Midbrain (tissue), 1 donor: ENCODE measurements at regions not wholly inside any gene's neighbourhood (a gene's known extent, or its start where the extent isn't known, plus 50 kb on each side); places are given as distances from the start of the nearest gene placed in this dataset.

ENCODE experiments used
- DNase-seq: peaks from one replicate; lab custom pipeline; 2025; lab: John Stamatoyannopoulos, UW

GRCh38 chr20:40319741-40320516 is 369.1 kb downstream of the MAFB start:
- no peak for DNase-seq

GRCh38 chr20:40319056-40319455 is 370.0 kb downstream of the MAFB start:
- DNase-seq, result no peak

GRCh38 chr20:40317156-40317790 is 371.8 kb downstream of the MAFB start:
- DNase-seq, result peak; percentile 1

DNA sequence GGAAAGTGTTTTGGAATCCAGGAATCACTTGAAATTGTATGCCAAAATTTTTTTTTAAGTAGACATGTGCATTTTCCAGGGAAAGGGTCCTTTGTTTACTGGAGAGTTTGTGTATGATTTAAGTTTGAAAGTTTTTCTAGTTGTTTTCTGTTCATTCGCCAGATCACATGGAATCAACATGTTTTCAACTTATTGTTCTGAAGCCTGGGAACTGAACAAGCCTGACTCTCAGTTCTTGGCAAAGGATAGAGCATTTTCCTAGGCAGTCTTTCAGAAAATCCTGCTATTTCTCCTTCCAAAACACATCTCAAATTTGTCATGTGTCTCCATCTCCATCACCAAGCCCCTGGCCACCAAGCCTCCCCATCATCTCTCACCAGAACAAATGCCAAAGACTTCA is 374.8 kb downstream of the MAFB start:
- peak; percentile 15 for DNase-seq

- DNase-seq, result no peak
Observed at GRCh38 chr20:40313730-40314129, 375.3 kb downstream of the MAFB start.

DNA sequence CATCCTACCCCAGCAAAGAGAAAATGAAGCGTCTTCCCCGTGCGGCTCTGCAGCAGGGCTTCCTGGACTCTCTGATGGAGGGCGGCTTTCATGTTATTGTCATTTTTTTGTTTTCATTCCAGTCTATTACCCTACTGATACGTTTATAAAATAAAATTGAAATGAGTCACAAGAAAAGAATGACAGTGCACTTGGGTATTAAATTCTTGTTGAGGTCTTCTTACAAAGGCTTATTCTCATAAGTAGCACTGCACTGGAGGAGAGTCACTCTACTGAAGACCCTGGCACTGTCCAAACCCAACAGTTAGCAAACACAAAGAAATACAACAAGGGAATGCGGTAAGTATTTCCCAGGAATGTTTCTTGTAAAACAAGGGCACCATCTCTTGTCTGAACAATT is 379.3 kb downstream of the MAFB start:
- DNase-seq, result no peak

GRCh38 chr20:40307997-40308396 is 381.0 kb downstream of the MAFB start:
- no peak for DNase-seq

GRCh38 chr20:40307268-40307667 is 381.8 kb downstream of the MAFB start:
- DNase-seq, result no peak

DNA sequence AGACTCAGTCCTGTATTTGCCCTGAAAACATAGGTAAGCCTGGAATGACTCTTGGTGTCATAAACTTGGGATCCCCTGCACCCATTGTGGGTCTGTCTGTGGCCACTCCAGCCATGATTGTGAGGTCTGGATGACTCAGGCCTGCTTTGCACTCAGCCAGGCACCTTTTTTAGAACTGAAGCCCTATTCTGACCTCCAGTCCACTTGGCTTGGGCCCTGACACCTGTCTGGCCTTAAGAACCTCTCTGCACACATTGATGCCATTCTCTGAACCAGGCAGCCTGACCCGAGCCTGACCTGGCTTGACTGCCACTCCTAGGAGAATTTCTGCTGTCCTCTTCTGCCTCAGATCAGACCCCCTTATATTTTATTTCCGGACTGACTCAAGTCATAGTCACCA is 383.7 kb downstream of the MAFB start:
- DNase-seq, result no peak

DNA sequence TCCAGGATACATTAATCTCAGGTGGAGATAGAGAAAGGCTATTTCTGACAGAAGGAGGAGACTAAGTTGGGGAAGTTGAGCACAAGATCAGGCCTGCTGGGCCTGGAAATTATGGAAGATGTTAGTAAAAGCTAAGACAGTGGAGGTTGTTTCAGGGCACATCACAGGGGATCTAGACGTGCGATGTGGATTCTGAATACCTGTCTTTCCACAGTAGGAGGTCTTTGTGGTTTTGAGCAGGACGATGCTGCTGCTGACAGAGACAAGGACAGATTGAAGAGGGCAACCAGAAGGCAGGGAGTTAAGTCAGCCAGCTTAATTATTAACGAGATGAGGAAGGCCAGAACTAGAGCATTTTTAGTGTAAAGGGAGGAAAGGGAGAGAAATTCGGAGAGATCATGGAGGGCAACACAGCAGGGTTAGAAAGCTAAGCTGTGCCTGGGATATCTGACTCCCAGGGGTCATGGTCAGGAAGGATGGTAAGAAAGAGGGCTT is 384.9 kb downstream of the MAFB start:
- no peak for DNase-seq

DNA sequence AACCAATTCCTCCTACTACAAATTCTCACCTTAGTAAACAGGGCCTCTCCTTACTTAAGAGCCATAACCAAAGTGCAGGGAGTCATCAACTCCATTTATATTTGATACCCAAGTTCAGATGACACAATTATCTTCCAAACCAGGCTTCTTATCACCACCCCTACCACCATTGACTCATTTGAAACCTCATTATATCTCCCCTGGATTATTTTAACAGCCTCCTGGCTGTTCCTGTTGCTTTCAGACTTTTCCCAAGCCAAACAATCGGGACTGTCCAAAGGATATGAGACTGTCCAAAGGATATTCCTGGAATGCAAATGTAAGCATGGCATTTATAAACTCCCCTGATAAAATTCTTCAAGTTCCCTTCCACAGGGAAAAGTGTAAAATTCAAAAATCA is 394.3 kb downstream of the MAFB start:
- no peak for DNase-seq

GRCh38 chr20:40294175-40294574 is 394.9 kb downstream of the MAFB start:
- no peak for DNase-seq

DNA sequence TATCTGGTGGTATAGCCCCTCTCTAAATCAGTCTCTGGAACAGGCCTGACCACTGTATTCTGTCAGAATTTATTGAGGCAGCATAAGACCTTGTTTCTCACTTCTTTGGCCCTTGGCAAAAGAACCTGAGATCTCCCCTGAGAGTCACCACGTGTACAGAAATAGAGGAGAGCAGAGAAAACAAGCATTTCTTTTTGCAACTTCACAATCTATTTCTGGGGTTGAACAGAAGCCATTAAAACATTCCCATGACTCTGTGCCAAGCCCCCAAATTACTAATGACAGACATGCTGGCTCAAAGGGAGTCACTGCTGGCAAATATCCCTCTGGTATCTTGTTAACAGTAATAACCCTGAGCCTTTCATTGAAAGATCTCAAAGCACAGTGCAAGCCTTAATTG is 395.3 kb downstream of the MAFB start:
- no peak for DNase-seq

DNA sequence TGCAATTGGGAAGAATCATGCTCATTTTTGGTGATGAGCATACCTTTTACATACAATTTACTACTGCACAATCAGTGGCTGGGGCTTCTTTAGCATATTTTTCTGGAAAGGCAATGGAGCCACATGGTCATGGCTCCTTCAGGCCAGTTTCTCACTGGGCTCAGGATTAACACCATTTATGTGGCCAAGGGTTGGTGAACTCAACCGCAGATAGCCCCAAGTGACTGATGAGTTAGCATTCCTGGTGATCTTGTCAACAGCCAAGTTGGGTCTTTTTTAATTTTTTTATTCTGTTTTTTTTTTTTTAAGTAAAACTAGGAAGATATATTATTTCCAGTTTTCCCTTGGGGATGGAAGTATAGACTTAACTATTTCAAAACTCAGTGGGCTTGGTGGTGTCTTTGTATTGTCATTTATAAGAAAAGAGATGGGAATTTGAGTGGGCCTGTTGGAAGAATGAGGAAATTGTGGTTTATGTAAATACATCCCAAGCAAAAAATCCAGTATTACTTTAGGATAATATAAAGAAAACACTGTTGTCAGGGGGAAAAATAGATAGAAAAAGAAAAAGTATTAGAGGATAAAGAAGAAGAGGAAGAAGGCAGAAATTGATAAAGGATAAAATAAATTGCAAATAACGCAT is 397.4 kb downstream of the MAFB start:
- no peak for DNase-seq

DNA sequence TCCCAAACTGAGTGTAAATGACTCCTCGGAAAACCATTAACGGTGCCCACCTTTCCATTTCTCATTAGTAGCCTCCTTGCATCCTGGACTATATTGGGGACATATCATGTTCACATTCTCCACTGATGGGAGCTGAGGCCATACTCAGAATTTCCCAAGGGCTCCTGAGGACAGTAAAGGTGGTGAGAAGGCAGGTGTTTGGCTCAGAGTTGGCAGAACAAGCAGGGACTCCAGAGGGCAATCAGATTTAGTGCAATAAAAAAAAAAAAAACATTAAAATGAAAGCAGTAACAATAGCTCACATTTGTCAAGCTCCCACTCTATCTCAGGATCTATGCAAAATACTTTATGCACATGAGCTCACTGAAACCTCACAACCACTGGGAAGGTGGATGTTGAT is 401.4 kb downstream of the MAFB start:
- no peak for DNase-seq

- DNase-seq, result peak; percentile 38
Observed at GRCh38 chr20:40286975-40287531, 402.0 kb downstream of the MAFB start.

DNA sequence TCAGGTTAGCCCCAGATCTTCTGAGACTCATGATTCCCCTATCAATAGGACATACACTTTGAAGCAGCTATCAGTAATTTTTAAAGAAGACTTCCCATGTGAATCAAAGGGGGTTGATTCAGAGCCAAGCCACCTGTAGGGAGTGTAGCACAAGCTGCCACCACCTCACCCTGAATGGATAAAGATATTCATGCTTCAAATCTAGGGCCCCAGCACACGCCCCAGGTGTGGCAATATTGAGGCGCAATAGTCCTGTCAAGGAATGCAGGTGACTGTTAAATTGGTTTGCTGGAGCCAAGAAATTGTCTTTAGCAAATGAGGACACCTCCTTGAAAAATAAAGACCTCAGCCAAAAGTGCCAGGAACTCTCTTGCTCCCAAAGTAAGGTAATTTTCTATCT is 404.4 kb downstream of the MAFB start:
- DNase-seq, result no peak

DNA sequence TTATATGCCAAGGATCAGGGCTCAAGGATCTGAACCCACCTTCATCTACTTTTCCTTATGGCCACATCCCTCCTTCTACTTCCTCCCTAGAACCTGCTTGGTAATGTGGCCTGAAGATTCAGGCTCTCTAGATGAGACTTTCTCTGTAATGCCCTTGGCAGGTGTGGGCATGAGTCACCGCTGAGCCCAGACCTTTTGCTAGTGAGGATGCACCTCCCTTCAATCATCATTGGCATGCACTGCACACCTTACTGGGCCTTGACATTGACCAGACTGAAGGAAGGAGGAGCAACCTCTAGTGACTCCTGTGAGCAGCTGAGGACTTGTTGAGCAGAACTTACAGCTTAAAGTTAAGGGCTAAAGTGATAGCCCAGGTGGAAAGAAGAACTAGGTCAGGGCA is 405.3 kb downstream of the MAFB start:
- no peak for DNase-seq

- DNase-seq, result no peak
Observed at GRCh38 chr20:40282941-40283340, 406.1 kb downstream of the MAFB start.

DNA sequence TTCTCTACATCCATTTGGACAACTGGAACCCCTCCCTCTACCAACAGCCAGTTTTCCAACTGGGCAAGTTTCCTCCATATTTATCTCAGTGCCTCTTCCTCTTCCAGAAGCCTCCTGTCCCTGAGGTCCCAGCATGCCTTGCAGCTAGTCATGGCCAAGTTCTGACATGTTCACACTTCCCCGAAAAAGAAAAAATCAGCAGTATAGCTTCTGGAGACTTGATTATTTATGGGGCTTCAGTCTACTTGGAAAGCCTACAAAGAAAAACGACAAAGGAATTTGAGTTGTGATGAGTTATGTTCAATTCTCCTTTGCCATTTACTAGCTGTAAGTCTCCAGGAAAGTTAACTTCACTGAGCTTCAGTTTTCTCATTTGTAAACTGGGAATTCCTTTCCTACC is 406.5 kb downstream of the MAFB start:
- DNase-seq, result no peak

DNA sequence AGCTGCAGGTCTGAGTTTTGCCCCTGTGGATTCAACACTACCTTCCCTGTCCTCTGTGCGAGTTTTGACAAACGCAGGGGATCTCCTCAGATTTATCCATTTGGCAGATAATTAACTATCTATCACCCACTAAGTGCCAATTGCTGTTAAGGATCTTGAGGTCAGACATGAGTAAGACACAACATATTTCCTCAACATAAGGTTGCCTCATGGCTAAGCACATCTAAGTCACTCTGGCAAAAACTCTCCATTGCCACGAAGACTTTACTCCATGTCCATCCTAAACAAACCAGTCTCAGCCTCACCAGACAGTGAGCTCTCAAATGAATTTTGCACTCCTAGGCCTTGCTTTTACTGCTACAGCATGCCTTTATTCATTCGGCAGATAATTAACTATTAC is 408.4 kb downstream of the MAFB start:
- DNase-seq, result no peak

DNA sequence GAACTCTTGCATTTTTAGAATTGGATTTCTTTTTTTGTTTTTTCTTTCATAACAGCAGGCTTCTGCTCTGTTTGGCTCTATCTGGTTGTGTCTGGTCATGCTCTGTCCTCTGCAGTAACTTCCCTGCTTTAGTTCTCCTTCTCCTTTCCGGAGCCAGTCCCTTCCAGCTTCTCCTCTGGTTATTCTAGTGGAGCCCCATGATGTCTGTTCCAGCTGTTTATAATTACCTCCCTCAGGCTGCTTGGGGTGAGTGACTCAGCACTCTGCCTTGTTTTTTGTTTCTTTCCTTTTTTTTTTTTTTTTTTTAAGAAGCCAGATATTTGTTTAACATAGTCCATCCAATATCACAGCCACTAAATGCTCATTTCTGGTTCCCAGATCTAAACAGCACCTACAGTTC is 409.6 kb downstream of the MAFB start:
- no peak for DNase-seq

DNA sequence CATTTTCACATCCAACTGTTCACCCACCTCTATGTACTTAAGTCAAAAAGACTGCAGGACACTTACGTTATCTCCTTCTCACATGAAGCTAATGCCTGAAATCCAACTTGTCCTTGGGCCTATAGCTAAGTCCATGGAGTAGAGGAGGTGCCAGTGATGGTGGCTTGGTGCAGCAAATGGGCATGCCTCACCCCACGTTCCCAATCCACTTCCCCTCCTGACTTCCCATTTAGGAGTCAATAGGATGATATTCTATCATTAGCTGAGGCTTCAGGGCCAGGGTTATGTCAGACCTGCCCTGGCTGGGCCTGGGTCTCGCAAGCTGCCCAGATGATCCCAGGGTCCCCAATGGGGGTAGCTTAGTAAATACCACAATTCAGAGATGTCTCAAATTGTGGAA is 410.4 kb downstream of the MAFB start:
- no peak for DNase-seq
